ENCODE measurements at regions not wholly inside any gene's neighbourhood (a gene's known extent, or its start where the extent isn't known, plus 50 kb on each side); places are given as distances from the start of the nearest gene placed in this dataset.
"Not testable (repeated sequence)": the region's sequence is repeated elsewhere in the genome, so short reads cannot be mapped to it uniquely, and the experiment has no call there.

- DNase-seq (ENCODE audit: low read depth), result not testable (repeated sequence)
These were observed 232.2 kb downstream of the RPLP1 start for GRCh38 chr15:69684823-69685222.

GRCh38 chr15:69685512-69686452, 233.2 kb downstream of the RPLP1 start:
- DNase-seq (ENCODE audit: low read depth), result no peak

GRCh38 chr15:69686626-69687025, 234.0 kb downstream of the RPLP1 start:
- DNase-seq (ENCODE audit: low read depth), result no peak

- DNase-seq (ENCODE audit: low read depth), result no peak
These were observed 236.5 kb downstream of the RPLP1 start for GRCh38 chr15:69689133-69689532.

- no peak for DNase-seq (ENCODE audit: low read depth)
These were observed 238.8 kb downstream of the RPLP1 start for GRCh38 chr15:69691307-69692015.

- DNase-seq (ENCODE audit: low read depth), result no peak
These were observed 239.7 kb downstream of the RPLP1 start for GRCh38 chr15:69692342-69692741.

- no peak for DNase-seq (ENCODE audit: low read depth)
These were observed 240.4 kb downstream of the RPLP1 start for GRCh38 chr15:69693059-69693458.

GRCh38 chr15:69696946-69697345, 244.3 kb downstream of the RPLP1 start:
- no peak for DNase-seq (ENCODE audit: low read depth)

GRCh38 chr15:69697916-69698315, 245.3 kb downstream of the RPLP1 start:
- no peak for DNase-seq (ENCODE audit: low read depth)

- DNase-seq (ENCODE audit: low read depth), result no peak
These were observed 246.5 kb downstream of the RPLP1 start for GRCh38 chr15:69699096-69699495.

- no peak for DNase-seq (ENCODE audit: low read depth)
These were observed 247.8 kb downstream of the RPLP1 start for GRCh38 chr15:69700380-69700779.

- DNase-seq (ENCODE audit: low read depth), result no peak
These were observed 248.6 kb downstream of the RPLP1 start for GRCh38 chr15:69701198-69701597.

- DNase-seq (ENCODE audit: low read depth), result no peak
These were observed 251.0 kb downstream of the RPLP1 start for GRCh38 chr15:69703532-69704187.

GRCh38 chr15:69704229-69704628, 251.6 kb downstream of the RPLP1 start:
- no peak for DNase-seq (ENCODE audit: low read depth)

GRCh38 chr15:69704700-69705099, 252.1 kb downstream of the RPLP1 start:
- no peak for DNase-seq (ENCODE audit: low read depth)

GRCh38 chr15:69706353-69707097, 253.9 kb downstream of the RPLP1 start:
- DNase-seq (ENCODE audit: low read depth), result no peak

GRCh38 chr15:69707241-69707640, 254.6 kb downstream of the RPLP1 start:
- DNase-seq (ENCODE audit: low read depth), result not testable (repeated sequence)

- not testable (repeated sequence) for DNase-seq (ENCODE audit: low read depth)
These were observed 256.0 kb downstream of the RPLP1 start for GRCh38 chr15:69708436-69709122.

- no peak for DNase-seq (ENCODE audit: low read depth)
These were observed 260.4 kb downstream of the RPLP1 start for GRCh38 chr15:69712991-69713390.

GRCh38 chr15:69713726-69714559, 261.3 kb downstream of the RPLP1 start:
- DNase-seq (ENCODE audit: low read depth), result peak; percentile 53
